AG04450 (cell line): ENCODE measurements at regions not wholly inside any gene's neighbourhood (a gene's known extent, or its start where the extent isn't known, plus 50 kb on each side); places are given as distances from the start of the nearest gene placed in this dataset.

Source experiments
- CTCF ChIA-PET: fragments of 300-600, 350-600 bp; formaldehyde crosslinking; extraction: SDS; loops from one replicate; lab custom pipeline; 2022; ENCODE audit warnings: antibody characterized with exemption, inconsistent platforms; lab: Charles Lee
- POLR2A ChIA-PET: fragments of 350-600 bp; formaldehyde crosslinking; extraction: SDS; loops from one replicate; lab custom pipeline; 2021; ENCODE audit warnings: antibody characterized with exemption, inconsistent platforms; lab: Yijun Ruan, JAX
- DNase-seq: peaks from one replicate; pipeline ENCODE4 v3.0.0-alpha.2; 2011; ENCODE audit warnings: low read depth, low spot score
- H3K27ac ChIP-seq: one replicate; pipeline ENCODE4 v1.5.1; 2012; ENCODE audit warnings: low read depth, low read length, control low read depth
- H3K27me3 ChIP-seq: one replicate; pipeline ENCODE4 v1.6.0; 2012; ENCODE audit warnings: low read length; ENCODE audit not compliant: control insufficient read depth, insufficient read depth
- H3K4me3 ChIP-seq: 2 replicates; pipeline ENCODE4 v1.5.1; 2011; ENCODE audit warnings: mild to moderate bottlenecking, low read depth, low read length, control low read depth
- H3K9me3 ChIP-seq: 2 replicates; pipeline ENCODE4 v1.5.1; 2012; ENCODE audit warnings: low read length; ENCODE audit not compliant: control insufficient read depth, insufficient read depth
- CTCF ChIP-seq: IDR thresholded peaks from 2 replicates; pipeline ENCODE4 v1.5.1; 2011; ENCODE audit warnings: low read depth, low read length, control low read depth, inconsistent platforms

GRCh38 chr13:34555988-34556387, 386.1 kb upstream of the NBEA start:
- ChIA-PET POLR2A (no interaction called here), CTCF (no interaction called here)
- TF ChIP-seq CTCF = no peak
- Histone ChIP-seq H3K9me3 (no peaks in the 10 kb centered on the region), H3K27ac (no peak overlapping the region), H3K4me3 (no peak overlapping the region), H3K27me3 (no peaks in the 10 kb centered on the region)
- DNase-seq = no peak

DNA sequence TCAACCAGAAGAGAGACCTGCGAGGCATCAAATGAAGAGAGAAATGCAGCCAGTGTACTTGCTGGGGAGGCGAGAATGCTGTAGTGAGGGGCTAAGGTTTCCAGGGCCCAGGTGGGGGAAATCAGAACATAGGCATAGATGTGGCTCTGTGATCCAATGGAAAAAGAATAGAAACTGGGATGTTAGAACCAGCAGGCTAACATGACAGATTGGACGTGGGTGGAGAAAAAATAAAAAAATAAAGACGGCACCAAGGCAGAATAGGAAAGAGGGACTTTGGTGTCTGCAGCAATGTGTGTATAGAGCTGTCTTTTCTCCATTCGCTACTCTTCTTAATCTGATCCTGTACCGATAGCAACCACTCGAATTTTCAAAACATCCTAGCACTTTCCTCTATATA, 381.0 kb upstream of the NBEA start:
- Histone ChIP-seq H3K9me3 (no peaks in the 10 kb centered on the region), H3K27me3 (no peaks in the 10 kb centered on the region), H3K4me3 (no peak overlapping the region), H3K27ac (no peak overlapping the region)
- ChIA-PET CTCF (no interaction called here), POLR2A (no interaction called here)
- no peak for DNase-seq
- no peak for TF ChIP-seq CTCF

DNA sequence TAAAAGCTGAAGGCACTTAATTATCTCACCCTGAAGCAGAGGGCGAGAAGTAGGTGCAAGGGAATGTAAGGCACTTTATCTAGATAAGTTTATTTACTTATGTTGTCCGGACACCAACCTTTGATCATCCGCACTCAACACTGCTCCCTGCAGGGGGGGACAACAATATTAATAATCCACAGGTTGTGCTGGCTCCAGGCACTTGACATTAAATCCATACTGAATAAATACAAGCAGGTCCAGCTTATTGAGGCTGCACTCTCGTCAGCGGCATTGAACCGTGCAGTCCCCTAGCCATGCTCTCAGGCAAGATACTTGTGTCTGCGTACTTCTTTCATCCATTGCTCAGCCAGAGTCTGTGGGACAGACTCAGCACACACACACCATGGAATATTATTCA, 374.5 kb upstream of the NBEA start:
- Histone ChIP-seq H3K27me3 (no peaks in the 10 kb centered on the region), H3K9me3 (no peaks in the 10 kb centered on the region), H3K4me3 (no peak overlapping the region), H3K27ac (no peak overlapping the region)
- TF ChIP-seq CTCF = no peak
- ChIA-PET POLR2A (no interaction called here), CTCF (interaction anchor here (0.7 kb wide), 1 partner anchor 61 kb away, joined by 3 read pairs; no protein-coding TSS in a partner anchor)
- no peak for DNase-seq

DNA sequence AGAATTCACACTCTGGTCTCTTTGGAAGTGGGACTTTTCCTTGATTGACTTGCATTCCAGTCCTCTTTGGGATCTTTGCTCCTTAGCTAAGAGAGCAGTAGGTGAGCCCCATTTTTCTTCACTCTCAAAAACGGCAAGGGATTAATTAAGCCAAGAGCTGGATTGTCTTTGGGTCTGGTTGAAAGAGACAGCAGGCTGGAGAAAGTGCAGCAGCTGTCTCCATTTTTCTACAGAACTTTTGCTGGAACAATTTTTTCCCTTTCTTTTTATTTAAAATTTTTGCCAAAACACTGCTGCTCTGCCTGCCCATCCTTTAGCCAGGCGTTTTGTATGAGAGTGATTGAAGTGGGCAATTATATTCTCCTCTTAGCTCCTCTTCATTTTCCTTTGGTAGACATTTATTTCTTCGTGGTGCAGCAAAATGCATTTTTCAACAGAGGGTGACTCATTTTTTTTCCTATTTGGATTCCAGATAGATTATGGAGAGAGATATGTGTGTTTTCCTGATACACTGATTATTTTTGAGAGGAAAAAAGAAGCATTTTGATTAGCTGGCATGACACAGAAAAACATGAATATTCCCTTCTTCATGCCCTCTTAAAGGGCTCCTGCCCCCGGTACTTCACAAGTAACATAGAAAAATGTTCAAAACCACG, 371.2 kb upstream of the NBEA start:
- Histone ChIP-seq H3K4me3 (no peak overlapping the region), H3K9me3 (no peaks in the 10 kb centered on the region), H3K27me3 (no peaks in the 10 kb centered on the region), H3K27ac (no peak overlapping the region)
- CTCF ChIA-PET = no interaction called here
- no peak for TF ChIP-seq CTCF
- DNase-seq = no peak
- POLR2A ChIA-PET = no interaction called here

DNA sequence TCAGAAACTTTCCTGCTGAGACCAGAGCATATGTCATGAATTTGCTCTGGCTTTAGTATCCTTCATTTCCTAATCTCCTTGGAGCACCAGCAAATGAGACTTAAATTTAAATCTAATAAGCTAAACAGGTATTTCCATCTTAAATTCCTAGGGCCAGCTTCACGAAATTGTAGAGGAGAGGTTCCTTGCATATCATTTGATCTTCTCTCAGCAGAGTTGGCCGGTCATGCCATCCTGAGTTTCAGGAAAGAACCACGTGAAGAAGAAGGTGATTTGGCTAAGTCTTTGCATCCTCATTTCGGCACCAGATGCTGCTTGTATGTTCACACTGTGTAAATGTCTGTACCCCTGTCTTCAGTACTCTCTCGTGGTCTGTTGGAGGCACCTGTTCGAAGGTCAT, 370.4 kb upstream of the NBEA start:
- Histone ChIP-seq H3K27ac (no peak overlapping the region), H3K27me3 (no peaks in the 10 kb centered on the region), H3K9me3 (no peaks in the 10 kb centered on the region), H3K4me3 (no peak overlapping the region)
- TF ChIP-seq CTCF = no peak
- ChIA-PET CTCF (no interaction called here), POLR2A (no interaction called here)
- DNase-seq = no peak
